GM12864 (cell line): ENCODE measurements at regions not wholly inside any gene's neighbourhood (a gene's known extent, or its start where the extent isn't known, plus 50 kb on each side); places are given as distances from the start of the nearest gene placed in this dataset.

Source experiments
- DNase-seq: peaks from one replicate; pipeline ENCODE4 v3.0.0-alpha.2; 2011; ENCODE audit warnings: low read depth
- H3K4me3 ChIP-seq: 2 replicates; pipeline ENCODE4 v1.5.1; 2011; ENCODE audit warnings: mild to moderate bottlenecking, low read depth, low read length, control low read depth
- CTCF ChIP-seq: IDR thresholded peaks from 2 replicates; pipeline ENCODE4 v1.5.1; 2011; ENCODE audit warnings: low read depth, mild to moderate bottlenecking, moderate library complexity, low read length, control low read depth, inconsistent platforms; ENCODE audit errors: missing control alignments

GRCh38 chr17:36854982-36855381 lies 82.3 kb upstream of the LHX1 start:
- H3K4me3 ChIP-seq = no peak overlapping the region
- DNase-seq = no peak
- no peak for TF ChIP-seq CTCF

- DNase-seq = no peak
- TF ChIP-seq CTCF = no peak
- no peak overlapping the region for H3K4me3 ChIP-seq
Measured at GRCh38 chr17:36855459-36855858, 81.8 kb upstream of the LHX1 start.

- no peak for TF ChIP-seq CTCF
- DNase-seq = no peak
- H3K4me3 ChIP-seq = no peak overlapping the region
Measured at GRCh38 chr17:36856222-36856621, 81.1 kb upstream of the LHX1 start.

- no peak overlapping the region for H3K4me3 ChIP-seq
- no peak for DNase-seq
- no peak for TF ChIP-seq CTCF
Measured at GRCh38 chr17:36856903-36857381, 80.3 kb upstream of the LHX1 start.

- no peak overlapping the region for H3K4me3 ChIP-seq
- no peak for DNase-seq
- TF ChIP-seq CTCF = no peak
Measured at GRCh38 chr17:36857698-36858097, 79.6 kb upstream of the LHX1 start.

- TF ChIP-seq CTCF = no peak
- no peak overlapping the region for H3K4me3 ChIP-seq
- DNase-seq = no peak
Measured at GRCh38 chr17:36858119-36859002, 78.9 kb upstream of the LHX1 start.

- TF ChIP-seq CTCF = no peak
- H3K4me3 ChIP-seq = no peak overlapping the region
- no peak for DNase-seq
Measured at GRCh38 chr17:36859003-36859300, 78.3 kb upstream of the LHX1 start.
